Thymus (tissue), 11 donors: ENCODE measurements at regions not wholly inside any gene's neighbourhood (a gene's known extent, or its start where the extent isn't known, plus 50 kb on each side); places are given as distances from the start of the nearest gene placed in this dataset.

Experiments
- DNase-seq, 9 donors: peaks; one replicate each; pipeline ENCODE4 v3.0.0-alpha.2; 2013; ENCODE audit warnings: low spot score in 9 of 9, low read depth in 6 of 9, missing footprints in 1 of 9
- H3K27ac ChIP-seq, 2 donors: one replicate each; pipeline ENCODE4 v1.5.1; 2013; ENCODE audit warnings: control low read depth in 1 of 2, low read depth in 1 of 2, low read length in 1 of 2, mild to moderate bottlenecking in 1 of 2, moderate library complexity in 1 of 2
- H3K27me3 ChIP-seq, 2 donors: one replicate each; pipeline ENCODE4 v1.5.1; 2013; ENCODE audit warnings: low read length in 1 of 2; ENCODE audit not compliant: control insufficient read depth in 2 of 2, insufficient read depth in 1 of 2
- H3K36me3 ChIP-seq, 2 donors: one replicate each; pipeline ENCODE4 v1.5.1; 2013; ENCODE audit warnings: low read length in 1 of 2, mild to moderate bottlenecking in 1 of 2, moderate library complexity in 1 of 2; ENCODE audit not compliant: control insufficient read depth in 2 of 2, insufficient read depth in 2 of 2
- H3K4me1 ChIP-seq, 2 donors: one replicate each; pipeline ENCODE4 v1.5.1; 2013; ENCODE audit warnings: low read length in 2 of 2; ENCODE audit not compliant: control insufficient read depth in 2 of 2, insufficient read depth in 2 of 2
- H3K4me3 ChIP-seq, 2 donors: one replicate each; pipeline ENCODE4 v1.5.1; 2013; ENCODE audit warnings: low read length in 2 of 2, control low read depth in 1 of 2, mild to moderate bottlenecking in 1 of 2
- H3K9me3 ChIP-seq, 2 donors: one replicate each; pipeline ENCODE4 v1.5.1; 2013; ENCODE audit warnings: low read length in 1 of 2, mild to moderate bottlenecking in 1 of 2; ENCODE audit not compliant: control insufficient read depth in 2 of 2, insufficient read depth in 1 of 2
- WGBS: extraction: QIAGEN DNeasy Blood & Tissue Kit; methylation state at CpG from one replicate; pipeline ENCODE4 v1.1.7; 2013; 5-methylcytosine and 5-hydroxymethylcytosine counted together
- donor health status: healthy.

DNA sequence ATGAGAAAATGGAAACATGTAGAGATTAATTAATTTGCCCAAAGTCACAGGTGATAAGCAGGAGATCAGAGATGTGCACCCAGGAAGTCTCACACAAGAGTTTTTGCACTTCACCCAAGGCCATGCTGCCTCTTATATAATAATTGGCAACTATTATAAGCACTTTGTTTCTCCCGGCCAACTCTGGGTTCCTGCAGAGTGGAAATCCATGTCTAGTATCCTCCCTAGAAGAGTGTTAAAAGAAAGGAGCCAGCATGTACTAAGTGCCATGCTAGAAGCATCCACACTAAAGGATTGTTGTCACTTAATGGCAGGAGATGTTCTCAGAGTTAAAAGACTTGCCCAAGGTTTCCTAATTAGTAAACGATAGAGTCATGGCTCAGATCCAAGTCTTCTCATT lies 470.3 kb downstream of the OMA1 start:
- Histone ChIP-seq H3K9me3 (no peaks in the 10 kb centered on the region), H3K4me1 (no peaks in the 10 kb centered on the region), H3K27ac (no peak overlapping the region), H3K4me3 (no peak overlapping the region), H3K27me3 (no peaks in the 10 kb centered on the region), H3K36me3 (no peaks in the 10 kb centered on the region)
- no peak for DNase-seq
- 84% methylated on average over 2 of the region's 2 CpGs for WGBS

- H3K27me3 ChIP-seq, result no peaks in the 10 kb centered on the region
- no peaks in the 10 kb centered on the region for H3K36me3 ChIP-seq
- H3K4me3 ChIP-seq, result no peak overlapping the region
- no peaks in the 10 kb centered on the region for H3K9me3 ChIP-seq
- 64% methylated on average over 1 of the region's 1 CpG for WGBS
- no peaks in the 10 kb centered on the region for H3K4me1 ChIP-seq
- DNase-seq, result no peak
- no peak overlapping the region for H3K27ac ChIP-seq
These were observed 471.3 kb downstream of the OMA1 start for GRCh38 chr1:58075188-58075578.

DNA sequence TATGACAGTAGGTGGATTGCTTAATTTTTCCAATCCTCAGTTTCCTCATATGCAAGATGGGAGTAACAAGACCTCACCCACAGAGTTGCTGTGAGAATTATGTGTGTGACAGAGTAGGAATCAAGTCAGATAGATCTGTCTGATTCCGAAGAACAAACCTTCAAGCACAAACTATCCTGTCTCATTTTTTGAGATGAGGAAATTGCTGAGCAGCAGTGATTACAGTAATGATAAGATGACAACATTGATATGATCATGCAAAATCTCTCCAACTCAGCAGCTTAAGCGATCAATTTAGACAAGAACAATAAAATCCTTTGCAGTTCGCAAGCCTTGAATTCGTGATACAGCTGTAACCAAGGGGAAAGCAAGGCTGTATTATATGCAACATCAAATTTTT lies 474.1 kb downstream of the OMA1 start:
- Histone ChIP-seq H3K4me1 (no peaks in the 10 kb centered on the region), H3K4me3 (no peak overlapping the region), H3K9me3 (no peaks in the 10 kb centered on the region), H3K36me3 (no peaks in the 10 kb centered on the region), H3K27me3 (no peaks in the 10 kb centered on the region), H3K27ac (no peak overlapping the region)
- DNase-seq, result no peak
- 95% methylated on average over 4 of the region's 4 CpGs for WGBS

GRCh38 chr1:58067082-58067481 lies 479.4 kb downstream of the OMA1 start:
- Histone ChIP-seq H3K27me3 (no peaks in the 10 kb centered on the region), H3K4me3 (no peak overlapping the region), H3K36me3 (no peaks in the 10 kb centered on the region), H3K9me3 (no peaks in the 10 kb centered on the region), H3K27ac (no peak overlapping the region), H3K4me1 (no peaks in the 10 kb centered on the region)
- DNase-seq, result no peak
- WGBS, result 95% methylated on average over 4 of the region's 4 CpGs

DNA sequence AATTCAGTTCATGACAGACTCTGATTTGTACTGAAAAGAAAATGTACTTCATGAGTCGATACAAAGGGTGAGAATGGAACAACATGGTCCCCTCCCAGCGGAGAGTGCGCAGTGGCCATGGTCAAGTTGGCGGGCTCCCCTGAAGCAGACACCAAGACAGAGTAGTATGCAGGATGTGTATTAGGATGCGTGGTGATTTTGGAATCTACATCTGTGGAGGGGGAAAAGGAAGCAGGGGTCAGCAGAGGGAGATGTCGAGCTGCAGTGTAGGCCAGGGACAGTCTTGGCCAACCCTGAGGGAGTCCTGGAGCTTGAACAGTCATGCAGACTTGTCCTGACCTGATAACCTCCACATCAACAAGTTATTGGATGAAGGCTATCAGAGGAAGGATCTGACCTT lies 481.0 kb downstream of the OMA1 start:
- no peak overlapping the region for H3K4me3 ChIP-seq
- H3K27ac ChIP-seq, result no peak overlapping the region
- peaks cover 0 to 4% of the 10 kb centered on the region in 2 donors for H3K27me3 ChIP-seq
- peak in 3 of 9 donors; percentile 10 to 24 (median 20) for DNase-seq
- H3K9me3 ChIP-seq, result no peaks in the 10 kb centered on the region
- no peaks in the 10 kb centered on the region for H3K36me3 ChIP-seq
- WGBS, result 96% methylated on average over 6 of the region's 6 CpGs
- H3K4me1 ChIP-seq, result no peaks in the 10 kb centered on the region

GRCh38 chr1:58064166-58064565 lies 482.4 kb downstream of the OMA1 start:
- no peak for DNase-seq
- Histone ChIP-seq H3K27ac (no peak overlapping the region), H3K9me3 (no peaks in the 10 kb centered on the region), H3K4me3 (no peak overlapping the region), H3K4me1 (no peaks in the 10 kb centered on the region), H3K27me3 (peaks cover 0 to 6% of the 10 kb centered on the region in 2 donors), H3K36me3 (no peaks in the 10 kb centered on the region)
- 93% methylated on average over 8 of the region's 8 CpGs for WGBS

- 97% methylated on average over 4 of the region's 4 CpGs for WGBS
- no peak overlapping the region for H3K27ac ChIP-seq
These were observed 483.4 kb downstream of the OMA1 start for GRCh38 chr1:58063095-58063494.

DNA sequence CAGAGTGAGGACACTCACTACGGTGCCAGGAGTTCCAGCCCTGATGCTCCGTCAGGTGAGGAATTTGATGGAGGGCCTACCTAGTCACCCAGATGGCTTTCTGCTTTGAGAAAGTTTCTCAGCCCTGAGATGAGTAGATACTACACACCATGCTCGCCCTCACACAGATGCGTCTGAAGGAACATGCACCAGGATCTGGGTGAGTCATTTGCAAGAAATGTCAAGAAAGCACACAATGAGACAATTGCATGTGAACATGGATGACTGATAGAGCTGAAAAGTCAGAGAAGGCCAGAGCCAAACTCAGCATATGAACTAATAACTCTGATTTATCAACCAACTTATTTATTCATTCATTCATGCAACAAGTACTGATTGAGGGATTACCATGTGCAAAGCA lies 483.9 kb downstream of the OMA1 start:
- WGBS, result 96% methylated on average over 4 of the region's 4 CpGs
- no peak overlapping the region for H3K27ac ChIP-seq

More at GRCh38 chr1:58063095-58063494, 483.4 kb downstream of the OMA1 start:
- H3K36me3 ChIP-seq, result no peaks in the 10 kb centered on the region
- no peaks in the 10 kb centered on the region for H3K4me1 ChIP-seq
- H3K27me3 ChIP-seq, result peaks cover 0 to 6% of the 10 kb centered on the region in 2 donors
- no peaks in the 10 kb centered on the region for H3K9me3 ChIP-seq
- H3K4me3 ChIP-seq, result no peak overlapping the region
- no peak for DNase-seq

DNA sequence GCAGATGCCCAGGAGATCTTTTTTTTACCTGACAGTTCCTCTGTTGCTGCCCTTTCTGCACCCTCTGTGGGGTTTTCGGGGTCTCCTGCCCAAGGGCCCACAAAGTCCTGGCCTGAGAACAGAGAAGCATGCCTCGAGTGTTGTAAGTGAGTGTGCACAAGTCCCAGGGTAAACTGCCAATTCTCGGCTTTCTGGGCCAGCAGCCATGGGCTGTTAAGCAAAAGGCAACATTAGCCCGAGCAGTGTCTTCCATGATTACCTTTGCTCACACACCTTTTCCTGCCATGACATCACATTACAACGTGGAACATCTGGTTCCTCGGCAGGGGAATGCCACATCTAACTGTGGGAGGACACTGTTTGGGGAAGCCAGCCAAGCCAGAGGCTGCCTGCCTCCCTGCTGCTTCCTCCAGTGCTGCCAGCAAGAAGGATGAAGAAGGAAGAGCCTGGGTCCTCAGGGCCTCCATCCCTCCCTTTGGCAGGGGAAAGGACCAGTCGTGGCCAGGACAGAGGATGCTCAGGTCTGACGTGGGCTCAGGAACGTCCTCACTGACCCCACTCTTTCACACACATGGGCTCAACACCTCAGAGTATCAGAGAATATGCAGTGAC lies 485.9 kb downstream of the OMA1 start:
- Histone ChIP-seq H3K9me3 (no peaks in the 10 kb centered on the region), H3K27ac (no peak overlapping the region), H3K4me3 (no peak overlapping the region), H3K4me1 (no peaks in the 10 kb centered on the region), H3K27me3 (peaks cover 0 to 6% of the 10 kb centered on the region in 2 donors), H3K36me3 (no peaks in the 10 kb centered on the region)
- WGBS, result 71% methylated on average over 9 of the region's 9 CpGs
- DNase-seq, result no peak

More for the DNA sequence above, 483.9 kb downstream of the OMA1 start:
- no peak for DNase-seq
- H3K4me1 ChIP-seq, result no peaks in the 10 kb centered on the region
- H3K9me3 ChIP-seq, result no peaks in the 10 kb centered on the region
- no peaks in the 10 kb centered on the region for H3K36me3 ChIP-seq
- no peak overlapping the region for H3K4me3 ChIP-seq
- peaks cover 0 to 6% of the 10 kb centered on the region in 2 donors for H3K27me3 ChIP-seq
